GM18867 (cell line): ENCODE measurements at regions not wholly inside any gene's neighbourhood (a gene's known extent, or its start where the extent isn't known, plus 50 kb on each side); places are given as distances from the start of the nearest gene placed in this dataset.
"Not testable (repeated sequence)": the region's sequence is repeated elsewhere in the genome, so short reads cannot be mapped to it uniquely, and the experiment has no call there.

ENCODE experiments used
- ATAC-seq: cut with Tn5 transposase; IDR thresholded peaks from one replicate; pipeline ENCODE4 v1.9.1; 2021; ENCODE audit warnings: mild to moderate bottlenecking, moderate library complexity; ENCODE audit not compliant: unreplicated experiment

DNA sequence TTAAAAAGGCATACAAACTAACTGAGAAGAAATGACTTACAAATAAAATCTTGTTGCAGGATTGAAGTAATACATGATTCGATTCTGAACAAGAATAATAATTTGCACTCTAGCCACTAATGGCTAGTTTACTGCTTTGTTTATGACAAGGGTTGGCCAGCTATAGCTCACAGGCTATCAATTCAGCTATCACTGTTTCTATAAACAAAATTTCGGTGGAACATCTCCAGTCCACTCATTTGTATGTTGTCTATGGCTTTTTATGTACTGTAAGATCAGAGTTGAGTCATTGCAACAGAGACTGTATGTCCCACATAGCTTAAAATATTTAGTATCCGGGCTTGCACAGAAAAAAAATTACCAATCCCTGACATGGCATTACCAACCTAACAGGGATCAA is 543.7 kb upstream of the CNTNAP5 start:
- no peak for ATAC-seq

DNA sequence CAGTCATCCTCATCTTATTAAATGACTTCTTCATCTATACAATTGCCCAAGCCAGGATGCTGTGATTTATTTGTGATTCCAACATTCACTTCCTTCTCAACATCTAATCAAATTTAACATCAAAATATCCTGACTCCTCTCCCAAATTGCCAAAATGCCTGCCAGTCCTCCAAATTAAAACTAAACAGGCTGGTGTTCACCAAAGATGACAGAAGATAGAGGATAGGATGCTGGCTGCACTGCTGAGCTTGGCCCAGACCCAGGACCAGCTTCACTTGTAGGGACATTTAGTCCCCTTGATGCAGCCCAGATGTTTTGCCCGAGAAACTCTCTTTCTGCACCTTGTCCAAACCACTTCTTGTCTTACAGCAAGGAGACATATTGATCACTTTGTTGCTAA is 540.0 kb upstream of the CNTNAP5 start:
- ATAC-seq: no peak

DNA sequence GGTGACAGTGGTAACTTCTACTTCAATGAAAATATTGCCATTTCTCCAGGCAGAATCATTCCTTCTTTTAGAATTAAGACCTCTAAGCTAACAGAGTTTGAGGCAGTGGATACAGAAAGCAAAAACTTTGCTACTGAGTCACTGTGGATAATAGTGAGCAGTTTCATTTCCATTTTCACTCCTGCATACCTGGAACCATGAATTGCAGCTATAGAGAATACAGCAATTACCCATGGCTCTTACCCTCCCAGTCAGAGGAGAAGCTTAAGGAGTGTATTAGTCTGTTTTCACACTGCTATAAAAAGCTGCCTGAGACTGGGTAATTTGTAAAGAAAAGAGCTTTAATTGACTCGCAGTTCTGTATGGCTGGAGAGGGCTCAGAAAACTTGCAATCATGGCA is 531.4 kb upstream of the CNTNAP5 start:
- ATAC-seq: peak; percentile 55

DNA sequence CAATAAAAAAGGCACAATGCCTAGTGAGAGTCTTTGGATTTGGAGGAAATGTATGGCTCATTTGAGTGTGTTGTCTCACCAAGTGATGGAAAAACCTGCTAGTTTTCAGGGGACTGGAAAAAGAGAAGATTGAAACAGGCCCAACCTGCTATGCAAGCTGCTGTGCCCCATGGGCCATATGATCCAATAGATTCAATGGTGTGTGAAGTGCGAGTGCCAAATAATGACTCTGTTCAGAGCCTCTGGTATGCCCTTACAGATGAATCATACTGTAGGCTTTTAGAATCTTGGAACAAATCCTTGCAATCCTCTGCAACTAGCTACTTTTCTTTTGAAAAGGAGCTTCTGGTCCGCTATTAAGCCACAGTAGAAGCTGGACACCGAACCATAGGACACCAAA is 529.8 kb upstream of the CNTNAP5 start:
- ATAC-seq: no peak

DNA sequence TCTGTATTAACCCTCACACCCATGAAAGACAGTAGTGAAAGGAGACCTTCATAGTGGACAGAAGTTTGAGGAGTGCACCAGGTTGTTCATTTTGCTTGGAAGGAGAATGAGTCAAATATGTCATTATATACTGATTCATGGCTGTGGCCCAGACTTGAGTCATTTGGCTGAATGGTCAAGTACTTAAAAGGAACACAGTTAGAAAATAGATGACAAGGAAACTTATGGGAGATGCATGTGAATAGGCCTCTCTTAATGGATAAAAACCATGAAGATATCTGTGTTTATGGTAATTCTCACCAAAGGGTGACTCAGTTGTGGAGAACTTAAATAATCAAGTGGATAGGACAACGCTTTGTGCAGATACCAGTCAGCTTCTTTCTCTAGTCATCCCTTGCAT is 524.7 kb upstream of the CNTNAP5 start:
- ATAC-seq: no peak

DNA sequence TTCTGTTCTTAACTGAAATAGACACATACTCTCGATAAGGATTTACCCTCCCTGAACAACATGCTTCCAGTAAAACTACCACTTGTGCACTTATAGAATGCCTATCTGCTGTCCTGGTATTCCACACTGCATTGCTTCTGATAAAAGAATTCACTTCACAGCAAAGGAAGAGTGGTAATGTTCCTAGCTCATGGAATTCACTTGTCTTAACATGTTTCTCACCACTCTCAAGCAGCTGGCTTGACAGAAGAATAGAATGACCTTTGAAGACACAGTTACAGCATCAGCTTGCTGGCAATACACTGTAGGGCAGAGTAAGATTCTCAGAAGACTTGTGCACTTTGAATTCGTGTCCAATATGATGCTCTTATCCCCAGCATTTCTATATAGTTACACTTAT is 524.1 kb upstream of the CNTNAP5 start:
- no peak for ATAC-seq

DNA sequence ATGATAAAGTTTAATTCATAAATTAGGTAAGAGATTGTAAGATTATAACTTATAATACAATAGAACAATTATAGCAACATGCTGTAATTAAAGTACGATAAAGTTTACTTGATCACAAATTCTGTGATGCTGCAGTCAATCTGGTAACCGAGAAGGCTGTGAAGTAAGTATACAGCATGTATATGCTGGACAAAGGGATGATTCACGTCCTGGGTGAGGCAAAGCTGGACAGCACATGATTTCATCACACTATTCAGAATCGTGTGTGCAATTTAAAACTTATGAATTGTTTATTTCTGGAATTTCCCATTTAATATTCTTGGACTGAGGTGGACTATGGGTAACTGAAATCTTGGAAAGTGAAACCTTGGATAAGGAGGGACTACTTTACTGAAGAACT is 522.2 kb upstream of the CNTNAP5 start:
- ATAC-seq: no peak

DNA sequence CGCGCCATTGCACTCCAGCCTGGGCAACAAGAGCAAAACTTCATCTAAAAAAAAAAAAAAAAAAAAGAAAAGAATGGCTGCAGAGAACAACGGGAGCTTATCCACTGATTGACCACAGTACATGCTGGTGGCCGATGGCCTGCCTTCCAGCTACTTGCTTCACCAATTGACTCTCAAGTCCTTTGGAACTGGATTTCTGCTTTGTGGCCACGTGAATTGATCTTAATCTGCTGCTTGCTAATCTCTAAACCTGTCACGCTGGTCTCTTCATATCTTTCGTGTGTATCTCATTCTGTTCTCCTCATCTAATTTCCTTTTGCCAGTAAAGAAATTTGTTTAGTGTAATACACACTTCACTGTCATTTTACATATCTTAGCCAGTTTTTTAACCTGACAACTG is 512.5 kb upstream of the CNTNAP5 start:
- no peak for ATAC-seq

DNA sequence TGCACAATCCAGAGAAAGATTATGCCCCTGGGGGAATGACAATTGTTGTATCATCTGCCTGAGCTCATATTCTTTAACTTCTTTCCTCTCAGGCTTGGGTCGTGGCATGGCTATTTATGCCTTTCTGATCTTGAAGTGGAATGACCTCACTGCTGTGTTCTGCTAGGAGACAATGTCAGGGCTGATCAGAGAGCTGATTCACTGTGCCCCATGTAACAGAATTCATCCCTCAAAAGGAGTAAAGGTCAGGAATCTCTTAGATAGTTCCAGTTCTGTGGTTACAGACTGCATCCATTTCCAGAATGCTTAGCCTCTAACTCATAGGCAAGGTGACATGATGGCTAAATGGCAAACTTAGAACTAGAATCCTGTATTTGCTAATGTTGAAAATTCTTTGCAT is 511.7 kb upstream of the CNTNAP5 start:
- ATAC-seq: no peak

DNA sequence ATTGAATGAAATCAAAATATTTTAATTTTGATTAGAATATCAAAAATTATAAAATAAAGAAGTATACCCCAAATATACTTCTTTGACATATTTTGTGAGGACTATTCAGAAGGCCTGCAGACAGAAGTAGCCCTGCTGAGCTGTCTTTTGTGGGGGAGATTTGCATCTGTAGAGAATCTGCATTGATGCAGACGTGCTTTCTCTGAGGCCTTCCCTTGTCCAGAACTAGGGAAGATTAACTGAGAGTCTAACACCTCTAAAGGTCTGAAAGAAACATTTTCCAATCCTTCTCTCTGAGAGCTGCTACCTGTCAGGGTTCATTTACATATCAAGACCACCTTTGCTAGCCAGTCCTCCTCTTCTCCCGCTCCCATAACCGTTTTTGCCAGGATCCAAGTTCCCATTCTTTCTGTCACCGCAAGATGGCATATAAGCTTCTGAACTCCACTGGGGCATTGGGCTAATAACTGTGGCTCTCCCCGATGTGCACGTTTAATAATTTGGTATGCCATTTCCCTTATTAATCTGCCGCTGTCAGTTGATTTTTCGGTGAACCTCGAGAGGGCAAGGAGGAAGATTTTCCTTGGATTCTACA is 510.4 kb upstream of the CNTNAP5 start:
- ATAC-seq: no peak

DNA sequence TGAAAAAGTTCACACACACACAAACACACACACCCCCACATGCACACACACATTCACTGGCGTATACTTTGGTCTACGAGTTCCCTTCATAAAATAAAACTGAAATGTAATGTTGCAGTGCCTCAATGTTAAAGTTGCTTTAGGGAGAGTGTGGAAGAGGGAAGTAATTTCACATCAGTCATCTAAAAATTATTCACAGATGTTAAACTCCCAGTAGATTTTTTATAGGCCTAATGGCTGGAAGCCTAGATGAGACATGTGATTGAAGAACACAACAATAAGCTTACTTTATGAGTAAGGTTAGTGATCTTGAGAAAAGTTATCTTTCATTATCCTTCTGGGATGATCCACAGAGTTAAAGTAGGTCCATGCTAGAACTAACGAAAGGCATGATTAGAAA is 506.7 kb upstream of the CNTNAP5 start:
- no peak for ATAC-seq

DNA sequence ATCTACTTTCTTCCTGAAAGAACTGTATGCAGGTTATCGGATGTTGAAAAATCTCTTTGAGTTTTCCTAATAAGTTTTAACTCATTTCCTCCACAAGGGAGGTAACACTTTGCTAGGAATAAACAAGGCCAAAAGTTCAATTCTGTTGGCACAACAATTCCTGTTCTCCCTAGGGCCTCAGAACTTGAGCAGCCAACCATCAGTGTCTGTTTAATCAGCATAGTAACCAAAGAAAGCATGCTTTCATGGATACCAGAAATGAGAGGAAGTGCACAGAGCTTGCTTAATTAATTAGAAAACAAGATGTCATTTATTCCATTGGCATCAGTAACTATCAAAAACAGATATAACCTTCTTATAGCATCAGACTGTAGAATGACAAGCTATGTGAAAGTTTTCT is 503.2 kb upstream of the CNTNAP5 start:
- no peak for ATAC-seq

DNA sequence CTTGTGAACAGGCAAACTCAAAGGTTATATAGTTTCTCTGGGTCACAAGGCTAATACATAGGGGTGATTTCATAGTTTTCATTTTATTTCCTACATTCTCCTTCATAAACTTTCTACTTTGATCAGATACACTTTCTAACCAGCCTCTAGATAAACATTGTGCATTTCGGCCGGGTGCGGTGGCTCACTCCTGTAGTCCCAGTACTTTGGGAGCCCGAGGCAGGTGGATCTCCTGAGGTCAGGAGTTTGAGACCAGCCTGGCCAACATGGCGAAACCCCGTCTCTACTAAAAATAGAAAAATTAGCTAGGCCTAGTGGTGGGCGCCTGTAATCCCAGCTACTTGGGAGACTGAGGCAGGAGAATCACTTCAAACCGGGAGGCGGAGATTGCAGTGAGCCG is 502.6 kb upstream of the CNTNAP5 start:
- ATAC-seq: not testable (repeated sequence)

DNA sequence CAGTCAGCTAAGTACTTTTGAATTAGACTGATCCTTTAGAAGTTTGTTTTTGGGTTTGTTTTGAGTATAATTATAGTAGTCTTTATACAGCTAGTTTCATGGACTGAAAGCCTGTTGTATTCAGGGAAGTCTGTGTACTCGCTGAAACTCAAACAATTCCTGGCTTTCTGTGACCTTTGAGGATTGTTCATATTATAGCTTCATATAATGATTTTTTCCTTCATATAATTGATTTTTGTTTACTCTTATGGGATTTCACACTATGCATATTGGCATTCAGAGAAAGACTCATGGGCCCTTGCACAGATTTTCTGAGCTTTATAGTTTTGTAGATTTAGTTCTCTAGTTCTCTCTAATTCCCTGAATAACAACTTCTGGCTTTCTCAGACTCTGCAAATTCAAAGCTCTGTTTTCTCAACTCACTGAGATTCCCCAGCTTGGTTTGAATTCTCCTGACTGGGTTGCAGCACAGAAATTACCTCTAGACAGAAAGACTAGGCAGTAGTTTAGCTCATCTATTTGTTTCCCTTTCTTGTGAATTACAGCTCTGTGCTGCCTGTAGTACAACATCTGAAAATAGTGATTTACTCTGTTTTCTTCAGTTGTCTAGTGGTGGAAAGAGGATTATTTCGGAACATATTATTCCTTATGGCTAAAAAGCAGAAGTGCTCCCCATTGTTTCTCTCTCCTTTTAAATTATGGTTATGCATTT is 495.9 kb upstream of the CNTNAP5 start:
- ATAC-seq: no peak

DNA sequence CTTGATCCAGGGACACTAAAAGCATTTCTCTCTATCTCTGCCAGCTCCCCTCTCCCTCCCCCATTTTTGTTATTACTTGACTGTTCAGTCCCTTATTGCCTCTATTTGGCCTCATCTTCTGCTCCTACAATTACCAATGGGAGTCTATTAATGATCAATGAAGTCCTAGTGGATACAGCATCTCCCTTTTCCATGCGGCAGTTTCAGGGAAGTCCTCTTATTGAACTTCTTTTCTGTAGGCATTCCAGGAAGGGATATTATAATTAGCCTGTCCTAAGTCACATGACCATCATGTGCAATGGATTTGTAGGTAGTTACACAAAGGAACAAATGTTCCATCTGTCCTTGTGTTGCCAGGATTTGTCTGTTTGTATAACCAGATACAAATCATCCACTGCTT is 495.1 kb upstream of the CNTNAP5 start:
- ATAC-seq: no peak

DNA sequence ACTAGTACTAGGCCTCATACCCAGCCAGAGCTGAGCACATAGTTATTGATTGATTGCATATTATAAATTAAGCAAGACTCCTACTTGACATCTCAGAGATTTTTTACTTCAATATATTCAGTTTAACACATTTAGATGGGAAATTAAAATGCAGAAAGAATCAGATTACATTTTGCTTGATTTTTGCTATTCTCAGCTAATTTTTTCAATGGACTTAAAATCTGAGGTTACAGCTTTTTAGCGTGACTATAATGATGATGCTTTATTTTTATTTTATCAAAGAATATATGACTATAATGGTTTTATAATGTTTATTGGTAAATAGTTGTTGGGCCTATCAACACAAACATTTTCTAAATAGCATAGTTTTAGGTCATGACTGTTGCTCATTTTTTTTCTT is 493.0 kb upstream of the CNTNAP5 start:
- ATAC-seq: no peak

DNA sequence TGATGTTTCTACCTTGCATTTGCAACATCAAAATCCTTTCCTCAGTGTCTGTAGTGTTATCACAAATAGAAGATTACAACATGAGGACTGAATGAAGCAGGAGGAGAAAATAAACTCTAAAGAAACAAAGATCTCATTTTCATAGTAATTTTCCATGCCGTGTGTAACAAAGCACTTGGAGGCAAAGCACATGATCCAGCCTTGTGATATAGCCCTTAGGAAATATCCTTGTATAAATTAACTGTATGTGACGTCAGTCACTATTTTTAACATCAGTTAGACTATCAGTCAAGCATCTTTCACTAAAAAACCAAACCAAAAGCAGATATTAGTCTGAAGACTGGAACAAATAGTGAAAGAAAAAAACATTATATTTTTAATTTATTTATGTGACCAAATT is 492.1 kb upstream of the CNTNAP5 start:
- no peak for ATAC-seq

DNA sequence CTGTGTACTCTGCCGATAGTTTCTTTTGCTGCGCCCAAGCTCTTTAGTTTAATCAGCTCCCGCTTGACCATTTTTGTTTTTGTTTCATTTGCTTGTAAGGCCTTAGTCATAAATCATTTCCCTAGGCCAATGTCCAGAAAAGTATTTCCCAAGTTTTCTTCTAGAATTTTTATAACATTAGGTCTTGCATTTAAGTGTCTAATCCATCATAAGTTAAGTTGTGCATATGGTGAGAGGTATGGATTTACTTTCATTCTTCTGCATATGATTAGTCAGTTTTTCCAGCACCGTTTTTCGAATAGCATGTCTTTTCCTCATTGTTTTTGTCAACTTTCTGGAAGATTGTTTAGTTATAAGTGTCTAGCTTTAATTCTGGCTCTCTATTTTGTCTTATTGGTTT is 484.8 kb upstream of the CNTNAP5 start:
- no peak for ATAC-seq

DNA sequence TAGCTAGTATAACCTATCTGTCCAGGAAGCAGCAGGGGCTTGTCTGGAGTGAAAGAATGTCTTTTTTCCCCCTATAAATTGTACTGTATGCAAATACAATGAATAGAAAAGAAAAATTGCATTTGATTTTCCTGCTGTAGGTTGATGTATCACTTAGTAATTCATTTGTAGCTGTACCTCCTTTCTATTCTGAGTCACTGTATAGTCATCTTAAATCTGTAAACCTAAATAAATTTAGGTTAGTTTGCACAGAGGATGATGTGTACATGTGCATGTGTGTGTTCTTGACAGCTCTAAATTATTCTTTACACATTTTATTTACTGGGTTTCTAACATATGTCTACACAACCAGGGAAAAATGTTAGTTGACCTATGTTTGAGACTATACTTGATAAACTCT is 478.7 kb upstream of the CNTNAP5 start:
- ATAC-seq: no peak

DNA sequence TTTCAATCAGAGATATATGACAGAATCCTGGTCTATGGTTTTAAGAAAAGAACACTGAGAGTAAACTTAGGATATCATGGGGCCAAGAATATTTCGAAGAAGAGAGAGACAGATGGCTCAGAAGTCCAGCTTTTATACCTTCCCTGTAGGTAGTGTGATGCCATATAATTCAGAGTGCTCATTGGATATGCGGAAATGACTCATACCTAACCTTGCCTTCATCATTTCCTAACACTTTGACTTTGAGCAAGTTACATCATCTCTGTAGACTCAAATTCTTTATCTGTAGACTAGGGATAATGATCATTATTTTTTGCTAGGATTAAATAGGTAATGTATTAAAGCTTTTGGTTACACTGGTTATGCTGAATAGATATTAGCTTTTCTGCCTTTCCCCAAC is 461.6 kb upstream of the CNTNAP5 start:
- no peak for ATAC-seq

DNA sequence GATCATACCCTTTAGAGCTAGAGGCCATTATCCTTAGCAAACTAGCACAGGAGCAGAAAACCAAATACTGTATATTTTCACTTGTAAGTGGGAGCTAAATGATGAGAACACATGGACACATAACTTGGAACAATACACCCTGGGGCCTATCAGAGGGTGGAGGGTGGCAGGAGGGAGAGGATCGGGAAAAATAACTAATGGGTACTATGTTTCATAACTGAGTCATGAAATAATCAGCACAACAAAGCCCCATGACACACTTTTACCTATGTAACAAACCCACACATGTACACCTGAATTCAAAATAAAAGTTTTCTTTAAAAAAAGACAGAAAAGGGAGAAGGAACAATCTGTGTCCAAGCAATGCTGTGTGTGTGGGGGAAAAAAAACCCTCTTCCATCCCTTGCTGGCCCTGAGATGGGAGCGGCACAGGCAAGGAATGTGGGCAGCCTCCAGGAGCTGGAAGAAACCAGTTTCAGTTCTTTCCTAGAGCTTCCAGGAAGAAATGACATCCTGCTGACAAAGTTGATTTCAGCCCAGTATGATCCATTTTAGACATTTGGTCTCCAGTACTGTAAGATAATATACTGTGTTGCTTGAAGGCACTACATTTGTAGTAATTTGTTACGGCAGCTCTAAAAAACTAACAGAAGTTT is 458.7 kb upstream of the CNTNAP5 start:
- no peak for ATAC-seq

DNA sequence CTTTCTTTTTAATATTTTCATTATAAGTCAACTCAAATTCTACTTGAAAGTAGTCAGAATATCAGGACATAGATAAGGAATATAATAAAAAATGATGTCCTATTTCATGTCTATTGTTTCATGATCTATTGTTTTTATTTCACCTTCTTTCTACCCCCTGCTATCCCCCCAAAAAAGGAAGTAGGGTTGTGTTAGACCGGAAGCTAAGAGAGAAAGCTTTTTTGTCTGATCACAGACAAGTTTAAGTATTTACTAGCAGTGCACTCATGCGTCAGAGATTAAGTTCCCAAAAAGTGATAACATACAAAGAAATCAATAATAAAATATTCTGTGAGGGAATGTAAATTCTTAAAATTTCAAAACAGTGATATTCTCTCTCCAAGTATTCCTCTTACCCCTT is 447.1 kb upstream of the CNTNAP5 start:
- ATAC-seq: no peak

DNA sequence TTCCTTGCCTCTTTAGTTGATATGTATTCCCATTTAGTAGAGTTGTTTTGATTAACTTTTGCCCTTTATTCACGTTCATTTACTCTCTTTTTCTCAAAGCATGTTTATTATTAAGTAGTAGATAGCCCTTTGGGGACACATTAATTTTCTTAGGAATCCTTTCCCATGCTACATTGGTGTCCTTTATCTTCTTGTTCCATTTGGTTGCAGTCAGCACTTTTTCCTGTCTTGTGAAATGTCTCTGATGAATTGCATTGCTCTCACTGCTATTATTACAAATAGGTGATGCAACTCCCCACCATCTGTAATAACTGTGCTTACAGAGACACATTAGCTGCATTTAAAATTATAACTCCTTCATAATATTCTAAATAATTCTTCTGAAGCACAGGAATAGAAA is 428.5 kb upstream of the CNTNAP5 start:
- ATAC-seq: no peak
